Astrocyte (in vitro differentiated cells and primary cell): ENCODE measurements at regions not wholly inside any gene's neighbourhood (a gene's known extent, or its start where the extent isn't known, plus 50 kb on each side); places are given as distances from the start of the nearest gene placed in this dataset.

Experiments
- EZH2 ChIP-seq: IDR thresholded peaks from 2 replicates; pipeline ENCODE4 v1.6.1; 2012; ENCODE audit warnings: mild to moderate bottlenecking, low read length, inconsistent platforms; ENCODE audit not compliant: insufficient read depth
- TF ChIP-seq, protein P1 (sequence below): IDR thresholded peaks from 2 replicates; pipeline ENCODE4 v1.5.1; 2011; ENCODE audit warnings: low read depth, mild to moderate bottlenecking, inconsistent platforms, low read length, moderate library complexity; ENCODE audit not compliant: insufficient read depth

DNA sequence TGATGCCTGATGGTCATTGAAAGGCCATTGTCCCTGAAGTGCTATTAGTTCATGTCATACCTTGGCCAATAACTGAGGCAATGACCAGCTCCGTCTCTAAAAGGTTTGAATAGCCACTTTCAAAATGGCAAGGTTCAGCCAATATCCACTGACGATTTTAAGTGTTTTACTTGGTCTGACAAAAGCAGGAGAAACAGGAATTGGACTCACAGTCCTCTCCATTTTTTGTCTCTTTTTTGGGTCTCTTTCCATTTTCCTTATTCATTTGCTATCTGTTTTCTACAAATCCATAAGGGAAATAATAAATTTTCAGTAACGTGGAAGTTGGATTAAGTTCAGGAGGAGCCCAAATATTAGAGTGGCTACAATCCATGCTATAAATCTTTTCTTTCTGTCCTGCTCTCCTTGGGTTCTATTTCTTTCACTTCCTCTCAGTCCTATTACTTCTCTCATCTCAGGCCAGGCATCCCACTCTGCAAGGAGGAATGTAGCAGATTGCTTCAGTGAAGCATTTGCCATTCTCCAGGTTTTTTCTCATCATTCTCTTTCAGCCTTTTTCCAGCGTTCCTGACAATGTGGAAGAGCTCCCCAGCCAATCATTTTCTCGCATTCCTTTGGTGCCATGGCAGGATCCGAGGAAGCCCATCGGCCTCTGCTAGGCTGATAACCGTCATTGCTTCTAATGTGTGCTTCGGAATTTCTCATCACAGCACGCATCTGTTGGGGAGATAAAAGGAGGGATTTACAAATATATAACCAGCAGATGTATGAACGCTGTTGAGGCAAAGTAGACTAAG lies 414.5 kb downstream of the ADGRL2 start:
- TF ChIP-seq, protein P1, sequence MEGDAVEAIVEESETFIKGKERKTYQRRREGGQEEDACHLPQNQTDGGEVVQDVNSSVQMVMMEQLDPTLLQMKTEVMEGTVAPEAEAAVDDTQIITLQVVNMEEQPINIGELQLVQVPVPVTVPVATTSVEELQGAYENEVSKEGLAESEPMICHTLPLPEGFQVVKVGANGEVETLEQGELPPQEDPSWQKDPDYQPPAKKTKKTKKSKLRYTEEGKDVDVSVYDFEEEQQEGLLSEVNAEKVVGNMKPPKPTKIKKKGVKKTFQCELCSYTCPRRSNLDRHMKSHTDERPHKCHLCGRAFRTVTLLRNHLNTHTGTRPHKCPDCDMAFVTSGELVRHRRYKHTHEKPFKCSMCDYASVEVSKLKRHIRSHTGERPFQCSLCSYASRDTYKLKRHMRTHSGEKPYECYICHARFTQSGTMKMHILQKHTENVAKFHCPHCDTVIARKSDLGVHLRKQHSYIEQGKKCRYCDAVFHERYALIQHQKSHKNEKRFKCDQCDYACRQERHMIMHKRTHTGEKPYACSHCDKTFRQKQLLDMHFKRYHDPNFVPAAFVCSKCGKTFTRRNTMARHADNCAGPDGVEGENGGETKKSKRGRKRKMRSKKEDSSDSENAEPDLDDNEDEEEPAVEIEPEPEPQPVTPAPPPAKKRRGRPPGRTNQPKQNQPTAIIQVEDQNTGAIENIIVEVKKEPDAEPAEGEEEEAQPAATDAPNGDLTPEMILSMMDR, result no peak
- no peak for TF ChIP-seq EZH2
